Vagina (tissue), 2 donors: ENCODE measurements at regions not wholly inside any gene's neighbourhood (a gene's known extent, or its start where the extent isn't known, plus 50 kb on each side); places are given as distances from the start of the nearest gene placed in this dataset.

ENCODE experiments used
- CTCF ChIP-seq, 3 experiments: fragments of 450-650 bp in 2 of 3; fragments of 200-600 bp in 1 of 3; sonication (generic) in 1 of 3; IDR thresholded peaks; one replicate each; pipeline ENCODE4 v1.5.1; 2017 to 2019; ENCODE audit warnings: antibody characterized with exemption in 3 of 3, mild to moderate bottlenecking in 2 of 3, moderate library complexity in 2 of 3
- POLR2AphosphoS5 ChIP-seq, 2 donors: sonication (generic); formaldehyde crosslinking; IDR thresholded peaks; one replicate each; pipeline ENCODE4 v1.9.0; 2017; ENCODE audit warnings: antibody characterized with exemption in 2 of 2, mild to moderate bottlenecking in 2 of 2, low read depth in 1 of 2; ENCODE audit not compliant: insufficient read depth in 1 of 2

- TF ChIP-seq CTCF (IDR thresholded peaks at IDR 0.05) (no peak), POLR2AphosphoS5 (IDR thresholded peaks at IDR 0.05; ENCODE audit: insufficient read depth in 1 of 2, low read depth in 1 of 2) (no peak)
Observed at GRCh38 chr1:168370586-168370985, 89.9 kb downstream of the TBX19 start.
